B cell (primary cell): ENCODE measurements at regions not wholly inside any gene's neighbourhood (a gene's known extent, or its start where the extent isn't known, plus 50 kb on each side); places are given as distances from the start of the nearest gene placed in this dataset.

Experiments used
- ATAC-seq: fragments of 200-7000 bp; cut with Tn5 transposase; one replicate; pipeline ENCODE4 v1.10.0; 2021; ENCODE audit warnings: low read depth, mild to moderate bottlenecking, moderate number of reproducible peaks, moderate library complexity
- CTCF ChIA-PET: fragments of 350-600 bp; sonication (Branson Sonifier 250); formaldehyde crosslinking; loops from one replicate; lab custom pipeline; 2021; ENCODE audit warnings: antibody characterized with exemption, inconsistent platforms; lab: Charles Lee
- POLR2A ChIA-PET: fragments of 350-600 bp; sonication (Branson Sonifier 250); formaldehyde crosslinking; loops from one replicate; lab custom pipeline; 2021; ENCODE audit warnings: antibody characterized with exemption; lab: Charles Lee
- DNase-seq: peaks from one replicate; pipeline ENCODE4 v3.0.0; 2013
- H2AFZ ChIP-seq: 2 replicates; pipeline ENCODE4 v1.6.1; 2012; ENCODE audit warnings: mild to moderate bottlenecking, low read depth, low read length; ENCODE audit not compliant: insufficient read depth, poor library complexity, severe bottlenecking
- H3K27ac ChIP-seq, 2 donors: 1 replicate in 1 of 2; 2 replicates in 1 of 2; pipeline ENCODE4 v1.5.1; 2012 to 2013; ENCODE audit warnings: low read length in 2 of 2, mild to moderate bottlenecking in 2 of 2, moderate library complexity in 1 of 2
- H3K27me3 ChIP-seq, 4 experiments: fragments of 200-600 bp in 1 of 4; sonication (generic) in 1 of 4; replicated peaks in 1 of 4; 1 replicate in 2 of 4; 2 replicates in 2 of 4; pipeline versions ENCODE4 v1.6.1 to v1.7.0; 2013 to 2016; ENCODE audit warnings: low read length in 3 of 4, mild to moderate bottlenecking in 2 of 4, mixed read lengths in 1 of 4, moderate library complexity in 1 of 4; ENCODE audit not compliant: insufficient read depth in 4 of 4, control insufficient read depth in 3 of 4; ENCODE audit errors: control extremely low read depth in 1 of 4
- H3K36me3 ChIP-seq, 2 experiments: replicated peaks in 1 of 2; 1 replicate in 1 of 2; 2 replicates in 1 of 2; pipeline versions ENCODE4 v1.6.1 to v1.7.1; 2013; ENCODE audit warnings: low read length in 1 of 2; ENCODE audit not compliant: insufficient read depth in 2 of 2, control insufficient read depth in 1 of 2; ENCODE audit errors: control extremely low read depth in 1 of 2, extremely low read depth in 1 of 2
- H3K4me1 ChIP-seq, 2 donors: fragments of 200-600 bp in 1 of 2; sonication (generic) in 1 of 2; 1 replicate in 1 of 2; 2 replicates in 1 of 2; pipeline versions ENCODE4 v1.5.1 to v1.6.1; 2013 to 2017; ENCODE audit warnings: low read length in 2 of 2; ENCODE audit not compliant: control insufficient read depth in 2 of 2, insufficient read depth in 2 of 2
- H3K4me2 ChIP-seq: replicated peaks from 2 replicates; pipeline ENCODE3; 2012; ENCODE audit warnings: mild to moderate bottlenecking, low read depth, low read length; ENCODE audit not compliant: poor library complexity, severe bottlenecking
- H3K4me3 ChIP-seq, 5 experiments: fragments of 200-600 bp in 1 of 5; sonication (generic) in 1 of 5; 1 replicate in 3 of 5; 2 replicates in 2 of 5; pipeline versions ENCODE4 v1.5.1 to v1.7.0; 2011 to 2016; ENCODE audit warnings: low read length in 4 of 5, mild to moderate bottlenecking in 4 of 5, low read depth in 2 of 5, control low read depth in 1 of 5, moderate library complexity in 1 of 5; ENCODE audit not compliant: insufficient read depth in 1 of 5; ENCODE audit errors: control extremely low read depth in 1 of 5, extremely low read depth in 1 of 5
- H3K79me2 ChIP-seq: fragments of 200-600 bp; sonication (generic); one replicate; pipeline ENCODE4 v1.6.0; 2016; ENCODE audit warnings: low read length; ENCODE audit not compliant: control insufficient read depth, insufficient read depth
- H3K9ac ChIP-seq: fragments of 200-600 bp; sonication (generic); 2 replicates; pipeline ENCODE4 v1.6.1; 2017; ENCODE audit warnings: mild to moderate bottlenecking, low read length, moderate library complexity
- H3K9me3 ChIP-seq, 3 donors: one replicate each; pipeline versions ENCODE4 v1.6.1 to v1.7.1; 2013; ENCODE audit warnings: low read length in 2 of 3; ENCODE audit not compliant: control insufficient read depth in 2 of 3, insufficient read depth in 1 of 3; ENCODE audit errors: control extremely low read depth in 1 of 3
- H4K20me1 ChIP-seq: 2 replicates; pipeline ENCODE4 v1.6.0; 2012; ENCODE audit warnings: mild to moderate bottlenecking, low read length; ENCODE audit not compliant: insufficient read depth, control insufficient read depth, poor library complexity, severe bottlenecking
- H3K27ac Mint-ChIP-seq: one replicate; pipeline ENCODE4 v1.8.0; 2021; ENCODE audit warnings: mixed read lengths
- H3K27me3 Mint-ChIP-seq: one replicate; pipeline ENCODE4 v1.8.0; 2021; ENCODE audit warnings: mixed read lengths
- H3K4me1 Mint-ChIP-seq: one replicate; pipeline ENCODE4 v1.8.0; 2021; ENCODE audit warnings: mixed read lengths
- H3K4me3 Mint-ChIP-seq: one replicate; pipeline ENCODE4 v1.8.0; 2021; ENCODE audit warnings: mixed read lengths
- H3K9me3 Mint-ChIP-seq: one replicate; pipeline ENCODE4 v1.8.0; 2022; ENCODE audit warnings: mixed read lengths; ENCODE audit not compliant: insufficient read depth
- EZH2 ChIP-seq: IDR thresholded peaks from 2 replicates; pipeline ENCODE4 v1.6.1; 2012; ENCODE audit warnings: borderline replicate concordance, low read depth, mild to moderate bottlenecking, moderate library complexity, low read length; ENCODE audit not compliant: insufficient read depth, poor library complexity, severe bottlenecking
- WGBS: methylation state at CpG from one replicate; pipeline ENCODE4 v1.1.5; 2013; ENCODE audit warnings: missing lambda C conversion rate; ENCODE audit not compliant: insufficient coverage; 5-methylcytosine and 5-hydroxymethylcytosine counted together
- intact Hi-C: fragments of 100-400 bp; cut with micrococcal nuclease; formaldehyde crosslinking; loops from one replicate; pipeline ENCODE4 v1.10.0; 2022
- TF ChIP-seq, protein P1 (sequence below): fragments of 200-600 bp; IDR thresholded peaks from one replicate; pipeline ENCODE4 v1.8.0; 2022; ENCODE audit warnings: antibody characterized with exemption, mild to moderate bottlenecking

DNA sequence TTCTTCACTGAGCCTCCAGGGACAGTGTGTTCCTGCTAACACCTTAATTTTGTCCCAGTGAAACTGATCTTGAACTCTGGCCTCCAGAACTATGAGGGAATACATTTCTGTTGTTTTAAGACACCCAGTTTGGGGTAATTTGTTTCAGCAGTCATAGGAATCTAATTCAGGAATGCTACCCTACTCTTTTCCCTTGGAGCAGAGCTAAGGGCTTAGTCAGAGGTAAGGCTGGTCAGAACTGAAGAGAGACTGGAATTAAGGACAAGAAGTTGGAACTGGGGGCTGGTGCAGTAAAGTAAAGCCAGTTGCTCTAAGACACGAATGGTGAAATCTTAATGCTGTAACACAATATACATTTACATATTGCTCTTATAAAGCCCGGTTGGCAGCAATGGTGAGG, 809.7 kb downstream of the MAFB start:
- no peak for DNase-seq
- TF ChIP-seq, protein P1, sequence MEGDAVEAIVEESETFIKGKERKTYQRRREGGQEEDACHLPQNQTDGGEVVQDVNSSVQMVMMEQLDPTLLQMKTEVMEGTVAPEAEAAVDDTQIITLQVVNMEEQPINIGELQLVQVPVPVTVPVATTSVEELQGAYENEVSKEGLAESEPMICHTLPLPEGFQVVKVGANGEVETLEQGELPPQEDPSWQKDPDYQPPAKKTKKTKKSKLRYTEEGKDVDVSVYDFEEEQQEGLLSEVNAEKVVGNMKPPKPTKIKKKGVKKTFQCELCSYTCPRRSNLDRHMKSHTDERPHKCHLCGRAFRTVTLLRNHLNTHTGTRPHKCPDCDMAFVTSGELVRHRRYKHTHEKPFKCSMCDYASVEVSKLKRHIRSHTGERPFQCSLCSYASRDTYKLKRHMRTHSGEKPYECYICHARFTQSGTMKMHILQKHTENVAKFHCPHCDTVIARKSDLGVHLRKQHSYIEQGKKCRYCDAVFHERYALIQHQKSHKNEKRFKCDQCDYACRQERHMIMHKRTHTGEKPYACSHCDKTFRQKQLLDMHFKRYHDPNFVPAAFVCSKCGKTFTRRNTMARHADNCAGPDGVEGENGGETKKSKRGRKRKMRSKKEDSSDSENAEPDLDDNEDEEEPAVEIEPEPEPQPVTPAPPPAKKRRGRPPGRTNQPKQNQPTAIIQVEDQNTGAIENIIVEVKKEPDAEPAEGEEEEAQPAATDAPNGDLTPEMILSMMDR = no peak
- no peak for TF ChIP-seq EZH2
- Histone ChIP-seq H3K79me2 (no peaks in the 10 kb centered on the region), H3K27me3 (no peaks in the 10 kb centered on the region), H3K9me3 (peaks cover 0 to 3% (median 0%) of the 10 kb centered on the region in 3 donors), H3K4me1 (no peaks in the 10 kb centered on the region), H4K20me1 (no peaks in the 10 kb centered on the region), H3K4me2 (no peak overlapping the region), H3K27ac (no peak overlapping the region), H3K4me3 (no peak overlapping the region), H3K36me3 (no peaks in the 10 kb centered on the region), H2AFZ (no peak overlapping the region), H3K9ac (no peak overlapping the region)
- no peak for ATAC-seq
- Mint-ChIP-seq H3K9me3 (peaks cover 3% of the 10 kb centered on the region), H3K4me1 (no peaks in the 10 kb centered on the region), H3K27ac (no peak overlapping the region), H3K27me3 (peaks cover 9% of the 10 kb centered on the region), H3K4me3 (no peak overlapping the region)
- ChIA-PET CTCF (no interaction called here), POLR2A (no interaction called here)
- intact Hi-C loops = no loop called here
- no CpG with 5 or more reads among the region's 2 CpGs for WGBS

GRCh38 chr20:39878809-39879208, 810.2 kb downstream of the MAFB start:
- no peaks in the 10 kb centered on the region for H3K4me1 ChIP-seq
- ChIA-PET CTCF (no interaction called here), POLR2A (no interaction called here)
- intact Hi-C loops = no loop called here
- peaks cover 3% of the 10 kb centered on the region for H3K9me3 Mint-ChIP-seq
- no peaks in the 10 kb centered on the region for H3K36me3 ChIP-seq
- no peak overlapping the region for H3K9ac ChIP-seq
- H3K27me3 ChIP-seq = no peaks in the 10 kb centered on the region
- TF ChIP-seq EZH2 = no peak
- TF ChIP-seq, protein P1 = no peak
- H3K27ac Mint-ChIP-seq = no peak overlapping the region
- H3K27me3 Mint-ChIP-seq = peaks cover 9% of the 10 kb centered on the region
- H3K4me1 Mint-ChIP-seq = peaks cover 4% of the 10 kb centered on the region
- no peak overlapping the region for H2AFZ ChIP-seq
- DNase-seq (no peak), ATAC-seq (no peak)
- no peak overlapping the region for H3K4me3 ChIP-seq
- no peak overlapping the region for H3K4me2 ChIP-seq
- H3K27ac ChIP-seq = no peak overlapping the region
- no peaks in the 10 kb centered on the region for H3K79me2 ChIP-seq
- H4K20me1 ChIP-seq = no peaks in the 10 kb centered on the region
- peaks cover 0 to 3% (median 0%) of the 10 kb centered on the region in 3 donors for H3K9me3 ChIP-seq
- no CpG with 5 or more reads among the region's 2 CpGs for WGBS
- H3K4me3 Mint-ChIP-seq = no peak overlapping the region
